B cell (primary cell): ENCODE measurements at regions not wholly inside any gene's neighbourhood (a gene's known extent, or its start where the extent isn't known, plus 50 kb on each side); places are given as distances from the start of the nearest gene placed in this dataset.

ENCODE experiments used
- ATAC-seq: fragments of 200-7000 bp; cut with Tn5 transposase; one replicate; pipeline ENCODE4 v1.10.0; 2021; ENCODE audit warnings: low read depth, mild to moderate bottlenecking, moderate number of reproducible peaks, moderate library complexity
- CTCF ChIA-PET: fragments of 350-600 bp; sonication (Branson Sonifier 250); formaldehyde crosslinking; loops from one replicate; lab custom pipeline; 2021; ENCODE audit warnings: antibody characterized with exemption, inconsistent platforms; lab: Charles Lee
- POLR2A ChIA-PET: fragments of 350-600 bp; sonication (Branson Sonifier 250); formaldehyde crosslinking; loops from one replicate; lab custom pipeline; 2021; ENCODE audit warnings: antibody characterized with exemption; lab: Charles Lee
- DNase-seq: peaks from one replicate; pipeline ENCODE4 v3.0.0; 2013
- H2AFZ ChIP-seq: 2 replicates; pipeline ENCODE4 v1.6.1; 2012; ENCODE audit warnings: mild to moderate bottlenecking, low read depth, low read length; ENCODE audit not compliant: insufficient read depth, poor library complexity, severe bottlenecking
- H3K27ac ChIP-seq, 2 donors: 1 replicate in 1 of 2; 2 replicates in 1 of 2; pipeline ENCODE4 v1.5.1; 2012 to 2013; ENCODE audit warnings: low read length in 2 of 2, mild to moderate bottlenecking in 2 of 2, moderate library complexity in 1 of 2
- H3K27me3 ChIP-seq, 4 experiments: fragments of 200-600 bp in 1 of 4; sonication (generic) in 1 of 4; replicated peaks in 1 of 4; 1 replicate in 2 of 4; 2 replicates in 2 of 4; pipeline versions ENCODE4 v1.6.1 to v1.7.0; 2013 to 2016; ENCODE audit warnings: low read length in 3 of 4, mild to moderate bottlenecking in 2 of 4, mixed read lengths in 1 of 4, moderate library complexity in 1 of 4; ENCODE audit not compliant: insufficient read depth in 4 of 4, control insufficient read depth in 3 of 4; ENCODE audit errors: control extremely low read depth in 1 of 4
- H3K36me3 ChIP-seq, 2 experiments: replicated peaks in 1 of 2; 1 replicate in 1 of 2; 2 replicates in 1 of 2; pipeline versions ENCODE4 v1.6.1 to v1.7.1; 2013; ENCODE audit warnings: low read length in 1 of 2; ENCODE audit not compliant: insufficient read depth in 2 of 2, control insufficient read depth in 1 of 2; ENCODE audit errors: control extremely low read depth in 1 of 2, extremely low read depth in 1 of 2
- H3K4me1 ChIP-seq, 2 donors: fragments of 200-600 bp in 1 of 2; sonication (generic) in 1 of 2; 1 replicate in 1 of 2; 2 replicates in 1 of 2; pipeline versions ENCODE4 v1.5.1 to v1.6.1; 2013 to 2017; ENCODE audit warnings: low read length in 2 of 2; ENCODE audit not compliant: control insufficient read depth in 2 of 2, insufficient read depth in 2 of 2
- H3K4me2 ChIP-seq: replicated peaks from 2 replicates; pipeline ENCODE3; 2012; ENCODE audit warnings: mild to moderate bottlenecking, low read depth, low read length; ENCODE audit not compliant: poor library complexity, severe bottlenecking
- H3K4me3 ChIP-seq, 5 experiments: fragments of 200-600 bp in 1 of 5; sonication (generic) in 1 of 5; 1 replicate in 3 of 5; 2 replicates in 2 of 5; pipeline versions ENCODE4 v1.5.1 to v1.7.0; 2011 to 2016; ENCODE audit warnings: low read length in 4 of 5, mild to moderate bottlenecking in 4 of 5, low read depth in 2 of 5, control low read depth in 1 of 5, moderate library complexity in 1 of 5; ENCODE audit not compliant: insufficient read depth in 1 of 5; ENCODE audit errors: control extremely low read depth in 1 of 5, extremely low read depth in 1 of 5
- H3K79me2 ChIP-seq: fragments of 200-600 bp; sonication (generic); one replicate; pipeline ENCODE4 v1.6.0; 2016; ENCODE audit warnings: low read length; ENCODE audit not compliant: control insufficient read depth, insufficient read depth
- H3K9ac ChIP-seq: fragments of 200-600 bp; sonication (generic); 2 replicates; pipeline ENCODE4 v1.6.1; 2017; ENCODE audit warnings: mild to moderate bottlenecking, low read length, moderate library complexity
- H3K9me3 ChIP-seq, 3 donors: one replicate each; pipeline versions ENCODE4 v1.6.1 to v1.7.1; 2013; ENCODE audit warnings: low read length in 2 of 3; ENCODE audit not compliant: control insufficient read depth in 2 of 3, insufficient read depth in 1 of 3; ENCODE audit errors: control extremely low read depth in 1 of 3
- H4K20me1 ChIP-seq: 2 replicates; pipeline ENCODE4 v1.6.0; 2012; ENCODE audit warnings: mild to moderate bottlenecking, low read length; ENCODE audit not compliant: insufficient read depth, control insufficient read depth, poor library complexity, severe bottlenecking
- H3K27ac Mint-ChIP-seq: one replicate; pipeline ENCODE4 v1.8.0; 2021; ENCODE audit warnings: mixed read lengths
- H3K27me3 Mint-ChIP-seq: one replicate; pipeline ENCODE4 v1.8.0; 2021; ENCODE audit warnings: mixed read lengths
- H3K4me1 Mint-ChIP-seq: one replicate; pipeline ENCODE4 v1.8.0; 2021; ENCODE audit warnings: mixed read lengths
- H3K4me3 Mint-ChIP-seq: one replicate; pipeline ENCODE4 v1.8.0; 2021; ENCODE audit warnings: mixed read lengths
- H3K9me3 Mint-ChIP-seq: one replicate; pipeline ENCODE4 v1.8.0; 2022; ENCODE audit warnings: mixed read lengths; ENCODE audit not compliant: insufficient read depth
- EZH2 ChIP-seq: IDR thresholded peaks from 2 replicates; pipeline ENCODE4 v1.6.1; 2012; ENCODE audit warnings: borderline replicate concordance, low read depth, mild to moderate bottlenecking, moderate library complexity, low read length; ENCODE audit not compliant: insufficient read depth, poor library complexity, severe bottlenecking
- WGBS: methylation state at CpG from one replicate; pipeline ENCODE4 v1.1.5; 2013; ENCODE audit warnings: missing lambda C conversion rate; ENCODE audit not compliant: insufficient coverage; 5-methylcytosine and 5-hydroxymethylcytosine counted together
- intact Hi-C: fragments of 100-400 bp; cut with micrococcal nuclease; formaldehyde crosslinking; loops from one replicate; pipeline ENCODE4 v1.10.0; 2022
- TF ChIP-seq, protein P1 (sequence below): fragments of 200-600 bp; IDR thresholded peaks from one replicate; pipeline ENCODE4 v1.8.0; 2022; ENCODE audit warnings: antibody characterized with exemption, mild to moderate bottlenecking

DNA sequence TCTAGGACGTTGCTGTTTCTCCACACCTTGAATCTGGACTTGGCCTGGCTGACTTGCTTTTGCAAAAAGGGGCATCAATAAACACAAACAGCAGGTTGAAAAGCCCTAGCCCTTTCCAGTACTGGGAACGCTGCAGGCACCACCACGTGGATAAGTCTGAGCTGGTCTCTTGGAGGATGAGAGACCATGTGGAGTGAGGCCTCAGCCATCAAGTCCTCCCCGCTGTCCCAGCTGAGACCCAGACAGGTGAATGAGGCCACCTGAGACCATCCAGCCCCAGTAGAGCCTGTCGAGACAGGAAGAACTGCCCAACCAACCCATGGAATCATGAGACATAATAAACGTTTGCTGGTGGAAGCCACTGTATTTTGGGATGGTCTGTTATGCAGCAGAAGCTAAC is 688.7 kb downstream of the PTPRU start:
- CTCF ChIA-PET: no interaction called here
- H3K79me2 ChIP-seq: no peaks in the 10 kb centered on the region
- H3K4me2 ChIP-seq: no peak overlapping the region
- no peak overlapping the region for H3K9ac ChIP-seq
- Mint-ChIP-seq H3K4me3 (no peak overlapping the region), H3K4me1 (no peaks in the 10 kb centered on the region), H3K27me3 (peaks cover 4% of the 10 kb centered on the region), H3K9me3 (no peaks in the 10 kb centered on the region), H3K27ac (no peak overlapping the region)
- H3K4me3 ChIP-seq: no peak overlapping the region
- POLR2A ChIA-PET: no interaction called here
- intact Hi-C loops: no loop called here
- no peak for ATAC-seq
- H3K9me3 ChIP-seq: no peaks in the 10 kb centered on the region
- WGBS: 60% methylated on average over 4 of the region's 6 CpGs
- H3K27ac ChIP-seq: no peak overlapping the region
- no peak overlapping the region for H2AFZ ChIP-seq
- no peaks in the 10 kb centered on the region for H3K36me3 ChIP-seq
- TF ChIP-seq, protein P1, sequence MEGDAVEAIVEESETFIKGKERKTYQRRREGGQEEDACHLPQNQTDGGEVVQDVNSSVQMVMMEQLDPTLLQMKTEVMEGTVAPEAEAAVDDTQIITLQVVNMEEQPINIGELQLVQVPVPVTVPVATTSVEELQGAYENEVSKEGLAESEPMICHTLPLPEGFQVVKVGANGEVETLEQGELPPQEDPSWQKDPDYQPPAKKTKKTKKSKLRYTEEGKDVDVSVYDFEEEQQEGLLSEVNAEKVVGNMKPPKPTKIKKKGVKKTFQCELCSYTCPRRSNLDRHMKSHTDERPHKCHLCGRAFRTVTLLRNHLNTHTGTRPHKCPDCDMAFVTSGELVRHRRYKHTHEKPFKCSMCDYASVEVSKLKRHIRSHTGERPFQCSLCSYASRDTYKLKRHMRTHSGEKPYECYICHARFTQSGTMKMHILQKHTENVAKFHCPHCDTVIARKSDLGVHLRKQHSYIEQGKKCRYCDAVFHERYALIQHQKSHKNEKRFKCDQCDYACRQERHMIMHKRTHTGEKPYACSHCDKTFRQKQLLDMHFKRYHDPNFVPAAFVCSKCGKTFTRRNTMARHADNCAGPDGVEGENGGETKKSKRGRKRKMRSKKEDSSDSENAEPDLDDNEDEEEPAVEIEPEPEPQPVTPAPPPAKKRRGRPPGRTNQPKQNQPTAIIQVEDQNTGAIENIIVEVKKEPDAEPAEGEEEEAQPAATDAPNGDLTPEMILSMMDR: no peak
- TF ChIP-seq EZH2: no peak
- H3K4me1 ChIP-seq: no peaks in the 10 kb centered on the region
- no peak for DNase-seq
- H3K27me3 ChIP-seq: peaks cover 0 to 3% (median 0%) of the 10 kb centered on the region in 4 experiments
- H4K20me1 ChIP-seq: no peaks in the 10 kb centered on the region

DNA sequence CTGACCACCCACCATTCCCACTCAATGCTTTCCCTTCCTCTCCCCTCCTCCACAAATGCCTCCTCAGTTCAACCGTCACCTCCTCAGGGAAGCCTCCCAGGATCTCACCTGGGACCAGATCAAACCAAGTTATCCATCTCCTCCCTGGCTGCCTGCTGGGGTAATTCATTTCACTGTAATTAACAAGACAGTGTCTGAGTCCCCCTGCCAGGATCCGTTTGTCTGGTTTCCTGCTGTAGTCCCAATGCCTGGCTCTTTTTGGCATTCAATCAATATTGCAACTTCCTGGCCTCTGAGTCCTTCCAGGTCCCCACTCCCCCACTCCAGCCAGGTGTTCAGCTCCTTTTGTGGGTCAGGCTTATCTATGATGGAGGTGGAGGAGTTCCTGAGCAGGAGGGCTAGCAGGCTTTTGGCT is 687.7 kb downstream of the PTPRU start:
- Histone ChIP-seq H3K27ac (no peak overlapping the region), H3K4me2 (no peak overlapping the region), H3K4me3 (no peak overlapping the region), H3K9ac (no peak overlapping the region), H3K27me3 (peaks cover 0 to 5% (median 0%) of the 10 kb centered on the region in 4 experiments), H3K79me2 (no peaks in the 10 kb centered on the region), H3K9me3 (no peaks in the 10 kb centered on the region), H3K4me1 (no peaks in the 10 kb centered on the region), H3K36me3 (no peaks in the 10 kb centered on the region), H4K20me1 (no peaks in the 10 kb centered on the region), H2AFZ (no peak overlapping the region)
- no peaks in the 10 kb centered on the region for H3K9me3 Mint-ChIP-seq
- CTCF ChIA-PET: no interaction called here
- no peak overlapping the region for H3K4me3 Mint-ChIP-seq
- no peaks in the 10 kb centered on the region for H3K4me1 Mint-ChIP-seq
- ATAC-seq (no peak), DNase-seq (no peak)
- intact Hi-C loops: no loop called here
- TF ChIP-seq, protein P1: no peak
- TF ChIP-seq EZH2: no peak
- POLR2A ChIA-PET: no interaction called here
- no peaks in the 10 kb centered on the region for H3K27me3 Mint-ChIP-seq
- WGBS: 29% methylated on average over 2 of the region's 2 CpGs
- no peak overlapping the region for H3K27ac Mint-ChIP-seq
